GM12892 (cell line): ENCODE measurements at regions not wholly inside any gene's neighbourhood (a gene's known extent, or its start where the extent isn't known, plus 50 kb on each side); places are given as distances from the start of the nearest gene placed in this dataset.

Experiments
- POLR2A ChIP-seq: IDR thresholded peaks from 2 replicates; pipeline ENCODE4 v1.6.1; 2011; ENCODE audit warnings: low read depth, low read length, control low read depth
- POLR2AphosphoS5 ChIP-seq: IDR thresholded peaks from 2 replicates; pipeline ENCODE4 v1.6.1; 2011; ENCODE audit warnings: low read depth, low read length, control low read depth
- TAF1 ChIP-seq: IDR thresholded peaks from 2 replicates; pipeline ENCODE4 v1.6.1; 2011; ENCODE audit warnings: low read depth, mild to moderate bottlenecking, control low read depth, low read length, borderline replicate concordance

- TF ChIP-seq TAF1 (no peak), POLR2A (no peak), POLR2AphosphoS5 (no peak)
Observed at GRCh38 chr12:42780671-42781070, 191.1 kb upstream of the PRICKLE1 start.
